ENCODE measurements at regions not wholly inside any gene's neighbourhood (a gene's known extent, or its start where the extent isn't known, plus 50 kb on each side); places are given as distances from the start of the nearest gene placed in this dataset.
"Not testable (repeated sequence)": the region's sequence is repeated elsewhere in the genome, so short reads cannot be mapped to it uniquely, and the experiment has no call there.

GRCh38 chr3:115409596-115409995, 213.7 kb upstream of the GAP43 start:
- no peak overlapping the region for H3K4me3 ChIP-seq (ENCODE audit: low read length)
- no peak for TF ChIP-seq CTCF (conservative IDR thresholded peaks at IDR 0.05; ENCODE audit: low read depth, low read length)
- no peak for DNase-seq (ENCODE audit: low read depth)

- H3K4me3 ChIP-seq (ENCODE audit: low read length) = not testable (repeated sequence)
These were observed 208.7 kb upstream of the GAP43 start for GRCh38 chr3:115414610-115415009.

GRCh38 chr3:115415246-115415996, 207.9 kb upstream of the GAP43 start:
- no peak overlapping the region for H3K4me3 ChIP-seq (ENCODE audit: low read length)
- DNase-seq (ENCODE audit: low read depth) = no peak
- TF ChIP-seq CTCF (conservative IDR thresholded peaks at IDR 0.05; ENCODE audit: low read depth, low read length) = no peak

More at GRCh38 chr3:115414610-115415009, 208.7 kb upstream of the GAP43 start:
- DNase-seq (ENCODE audit: low read depth) = not testable (repeated sequence)

GRCh38 chr3:115418583-115418982, 204.7 kb upstream of the GAP43 start:
- no peak for TF ChIP-seq CTCF (conservative IDR thresholded peaks at IDR 0.05; ENCODE audit: low read depth, low read length)
- DNase-seq (ENCODE audit: low read depth) = no peak
- no peak overlapping the region for H3K4me3 ChIP-seq (ENCODE audit: low read length)

GRCh38 chr3:115420086-115420485, 203.2 kb upstream of the GAP43 start:
- no peak for TF ChIP-seq CTCF (conservative IDR thresholded peaks at IDR 0.05; ENCODE audit: low read depth, low read length)
- no peak for DNase-seq (ENCODE audit: low read depth)
- no peak overlapping the region for H3K4me3 ChIP-seq (ENCODE audit: low read length)

GRCh38 chr3:115423170-115423569, 200.1 kb upstream of the GAP43 start:
- no peak overlapping the region for H3K4me3 ChIP-seq (ENCODE audit: low read length)
- TF ChIP-seq CTCF (conservative IDR thresholded peaks at IDR 0.05; ENCODE audit: low read depth, low read length) = no peak
- no peak for DNase-seq (ENCODE audit: low read depth)

GRCh38 chr3:115428841-115429240, 194.5 kb upstream of the GAP43 start:
- DNase-seq (ENCODE audit: low read depth) = no peak
- no peak overlapping the region for H3K4me3 ChIP-seq (ENCODE audit: low read length)
- TF ChIP-seq CTCF (conservative IDR thresholded peaks at IDR 0.05; ENCODE audit: low read depth, low read length) = no peak
